Dendritic cell treated with granulocyte-macrophage colony-stimulating factor and Interleukin-4, amounts not matched to agents 40 ng/mL and 50 ng/mL, for 4 days (primary cell): ENCODE measurements at regions not wholly inside any gene's neighbourhood (a gene's known extent, or its start where the extent isn't known, plus 50 kb on each side); places are given as distances from the start of the nearest gene placed in this dataset.

Experiments
- H3K27ac Mint-ChIP-seq: one replicate; pipeline ENCODE4 v1.8.0; 2022; ENCODE audit warnings: mild to moderate bottlenecking, mixed read lengths
- H3K27me3 Mint-ChIP-seq: one replicate; pipeline ENCODE4 v1.8.0; 2022; ENCODE audit warnings: mild to moderate bottlenecking, mixed read lengths
- H3K36me3 Mint-ChIP-seq: one replicate; pipeline ENCODE4 v1.8.0; 2022; ENCODE audit warnings: low read depth, mixed read lengths
- H3K4me1 Mint-ChIP-seq: one replicate; pipeline ENCODE4 v1.8.0; 2022; ENCODE audit warnings: low read depth, mixed read lengths
- H3K4me3 Mint-ChIP-seq: one replicate; pipeline ENCODE4 v1.8.0; 2022; ENCODE audit warnings: mild to moderate bottlenecking, moderate library complexity, mixed read lengths
- H3K9me3 Mint-ChIP-seq: one replicate; pipeline ENCODE4 v1.8.0; 2022; ENCODE audit warnings: mixed read lengths
- intact Hi-C: fragments of 100-400 bp; cut with micrococcal nuclease; formaldehyde crosslinking; loops from one replicate; pipeline ENCODE4 v1.15.0; 2022

DNA sequence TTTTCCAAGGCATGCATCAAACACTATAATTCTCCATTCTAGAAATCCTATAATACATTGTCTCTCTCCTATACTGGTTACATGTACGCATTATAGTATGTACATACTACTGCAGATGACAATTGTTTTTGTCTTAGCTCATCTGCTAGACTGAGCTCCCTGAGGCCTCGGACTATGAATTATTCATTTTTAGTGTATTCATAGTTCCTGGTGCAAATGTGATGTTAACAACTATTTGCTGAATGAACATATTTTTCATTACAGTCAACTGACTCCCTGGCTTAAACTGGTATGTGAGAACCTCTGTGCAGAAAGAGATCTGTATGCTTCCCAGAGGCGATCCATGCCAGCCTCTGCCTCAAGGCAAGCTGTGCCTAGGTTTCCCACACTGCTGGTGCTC, 91.8 kb upstream of the PARP11 start:
- H3K4me1 Mint-ChIP-seq: peaks cover 18% of the 10 kb centered on the region
- intact Hi-C loops: no loop called here
- no peak overlapping the region for H3K27ac Mint-ChIP-seq
- H3K36me3 Mint-ChIP-seq: no peaks in the 10 kb centered on the region
- H3K27me3 Mint-ChIP-seq: no peaks in the 10 kb centered on the region
- no peak overlapping the region for H3K4me3 Mint-ChIP-seq
- H3K9me3 Mint-ChIP-seq: no peaks in the 10 kb centered on the region

DNA sequence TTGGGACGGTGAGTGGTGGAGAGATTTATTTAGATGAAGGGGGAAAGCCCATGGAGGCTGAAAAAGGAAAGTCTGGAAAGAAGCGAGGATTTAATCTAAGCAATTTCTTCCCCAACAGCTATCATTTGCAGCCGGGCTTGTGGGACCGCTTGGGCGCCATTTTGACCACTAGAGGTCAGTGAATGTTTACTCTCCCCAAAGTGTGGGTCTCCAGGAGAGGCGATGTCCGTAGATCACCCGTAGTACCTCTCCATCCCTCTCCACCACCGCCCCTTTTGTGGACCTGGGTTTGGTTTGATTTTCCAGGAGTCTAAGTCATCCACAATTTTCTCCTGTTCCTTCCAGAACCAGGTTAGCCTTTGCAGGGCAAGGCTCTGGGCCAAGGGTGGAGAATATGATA, 91.2 kb upstream of the PARP11 start:
- Mint-ChIP-seq H3K4me1 (peaks cover 18% of the 10 kb centered on the region), H3K36me3 (no peaks in the 10 kb centered on the region), H3K9me3 (no peaks in the 10 kb centered on the region), H3K4me3 (no peak overlapping the region), H3K27me3 (no peaks in the 10 kb centered on the region), H3K27ac (no peak overlapping the region)
- intact Hi-C loops: no loop called here

DNA sequence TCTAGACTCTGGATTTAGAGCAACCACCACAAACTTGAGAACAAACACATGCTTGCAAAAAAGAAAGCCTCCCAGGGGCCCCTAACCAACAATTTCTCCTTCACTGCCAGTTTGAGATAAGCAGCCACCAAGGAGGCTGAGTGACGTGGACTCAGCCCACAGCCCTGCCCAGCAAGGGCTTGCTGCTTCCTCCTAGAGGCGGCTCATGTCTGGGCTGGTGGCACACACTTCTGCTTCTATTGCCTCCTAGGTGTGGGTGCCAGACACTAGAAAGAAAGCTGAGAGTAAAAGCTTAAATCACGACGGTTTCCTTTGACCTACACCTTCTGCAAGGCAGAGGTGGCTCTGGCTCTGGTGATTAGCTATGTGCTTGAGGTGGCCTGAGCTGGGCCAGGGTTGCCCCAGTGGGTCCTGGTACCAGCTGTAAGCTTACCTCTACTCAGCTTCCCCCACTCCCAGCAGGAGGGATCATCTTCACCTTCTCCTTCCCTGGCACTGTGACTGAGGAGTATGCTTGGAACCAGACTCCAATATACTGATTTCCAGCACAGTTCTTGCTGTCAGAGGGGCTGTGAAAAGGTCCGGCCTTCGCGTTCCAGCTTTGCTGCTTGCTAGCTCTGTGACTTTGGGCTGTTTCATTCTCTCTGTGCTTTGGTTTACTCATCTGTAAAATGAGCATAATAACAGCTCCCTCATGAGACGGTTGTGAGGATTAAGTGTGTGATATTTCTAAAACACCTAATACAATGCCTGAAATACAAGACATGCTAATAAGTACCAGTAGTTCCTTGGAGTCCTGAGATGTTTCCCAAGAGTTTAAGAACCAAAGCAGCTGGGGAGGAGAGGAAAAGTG, 89.7 kb upstream of the PARP11 start:
- H3K27me3 Mint-ChIP-seq: no peaks in the 10 kb centered on the region
- H3K4me1 Mint-ChIP-seq: peaks cover 26% of the 10 kb centered on the region
- H3K27ac Mint-ChIP-seq: peak overlapping the region; percentile 44
- no peaks in the 10 kb centered on the region for H3K36me3 Mint-ChIP-seq
- intact Hi-C loops: loop anchor here (2.0 kb wide), 1 partner anchor 78 kb away; no protein-coding TSS in a partner anchor
- no peak overlapping the region for H3K4me3 Mint-ChIP-seq
- peaks cover 11% of the 10 kb centered on the region for H3K9me3 Mint-ChIP-seq

DNA sequence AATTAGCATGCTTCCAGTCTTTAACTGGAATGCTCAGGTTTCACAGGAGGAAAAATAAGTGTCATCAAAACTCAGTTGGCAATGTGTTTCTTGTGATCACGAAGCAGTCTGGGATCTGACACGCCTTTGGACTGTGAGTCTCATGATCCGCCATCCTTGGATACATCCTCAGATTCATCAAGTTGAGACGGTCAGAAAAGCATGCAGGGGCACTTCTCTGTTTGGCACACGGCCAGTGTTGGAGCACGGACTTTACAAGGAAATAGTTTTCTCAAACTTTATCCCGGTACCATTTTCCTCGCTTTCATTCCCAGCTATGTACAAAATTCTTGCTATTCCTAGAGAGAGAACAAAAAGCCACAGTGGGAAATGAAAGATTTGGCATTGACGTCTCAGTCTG, 88.4 kb upstream of the PARP11 start:
- H3K4me1 Mint-ChIP-seq: peaks cover 26% of the 10 kb centered on the region
- H3K9me3 Mint-ChIP-seq: peaks cover 11% of the 10 kb centered on the region
- no peaks in the 10 kb centered on the region for H3K27me3 Mint-ChIP-seq

DNA sequence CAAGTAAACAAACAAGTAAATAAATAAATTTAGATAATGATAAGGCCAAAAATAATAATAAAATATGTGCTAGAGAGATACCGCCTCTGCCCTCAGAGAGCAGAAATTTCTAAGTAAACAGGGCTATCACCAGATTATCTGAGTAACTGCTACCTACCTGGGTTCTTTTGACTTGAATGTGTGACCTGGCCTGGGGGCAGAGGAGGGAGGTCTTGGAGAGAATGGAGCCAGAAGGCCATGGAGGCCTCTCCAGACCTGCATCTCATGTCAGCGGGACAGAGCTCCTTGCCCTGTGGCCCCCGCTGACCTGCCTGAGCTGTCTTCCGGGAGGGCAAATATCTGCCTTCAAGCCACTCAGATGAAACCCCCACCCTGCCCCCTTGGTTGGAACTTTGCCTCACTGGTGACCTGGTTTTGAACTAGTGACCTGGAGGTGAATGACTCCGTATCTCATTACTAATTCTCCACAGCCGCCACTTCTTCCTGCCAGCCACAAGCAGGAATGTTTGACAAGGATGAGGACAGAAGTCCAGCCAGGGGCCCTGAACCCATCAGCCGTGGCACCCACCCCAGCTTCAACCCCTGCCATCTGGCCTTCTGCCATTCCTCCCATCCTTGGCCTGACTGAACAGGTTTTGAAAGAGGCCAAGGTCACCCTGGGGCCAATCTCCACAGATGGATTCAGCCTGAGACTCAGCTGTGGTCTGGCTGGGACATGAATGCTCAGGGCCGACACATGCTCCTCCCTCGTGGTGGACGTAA, 86.8 kb upstream of the PARP11 start:
- Mint-ChIP-seq H3K27me3 (peaks cover 2% of the 10 kb centered on the region), H3K36me3 (no peaks in the 10 kb centered on the region), H3K4me3 (no peak overlapping the region), H3K27ac (no peak overlapping the region), H3K9me3 (peaks cover 11% of the 10 kb centered on the region), H3K4me1 (peaks cover 26% of the 10 kb centered on the region)
- intact Hi-C loops: no loop called here

More for the DNA sequence above, 88.4 kb upstream of the PARP11 start:
- H3K4me3 Mint-ChIP-seq: no peak overlapping the region
- H3K36me3 Mint-ChIP-seq: no peaks in the 10 kb centered on the region
- peak overlapping the region; percentile 44 for H3K27ac Mint-ChIP-seq
- intact Hi-C loops: no loop called here

DNA sequence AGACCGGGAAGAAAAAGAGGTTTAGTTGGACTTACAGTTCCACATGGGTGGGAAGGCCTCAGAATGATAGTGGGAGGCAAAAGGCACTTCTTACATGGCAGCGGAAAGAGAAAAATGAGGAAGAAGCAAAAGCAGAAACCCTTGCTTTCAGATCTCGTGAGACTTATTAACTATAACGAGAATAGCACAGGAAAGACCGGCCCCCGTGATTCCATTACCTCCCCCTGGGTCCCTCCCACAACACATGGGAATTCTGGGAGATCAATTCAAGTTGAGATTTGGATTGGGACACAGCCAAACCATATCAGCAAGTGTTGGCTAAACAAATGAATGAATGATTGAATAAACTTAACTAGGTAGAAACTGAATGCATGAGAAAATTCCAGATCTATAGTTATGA, 85.3 kb upstream of the PARP11 start:
- H3K27ac Mint-ChIP-seq: peak overlapping the region; percentile 20
- peaks cover 11% of the 10 kb centered on the region for H3K9me3 Mint-ChIP-seq
- intact Hi-C loops: no loop called here
- no peaks in the 10 kb centered on the region for H3K36me3 Mint-ChIP-seq
- H3K4me3 Mint-ChIP-seq: no peak overlapping the region
- peaks cover 26% of the 10 kb centered on the region for H3K4me1 Mint-ChIP-seq
- H3K27me3 Mint-ChIP-seq: peaks cover 2% of the 10 kb centered on the region

DNA sequence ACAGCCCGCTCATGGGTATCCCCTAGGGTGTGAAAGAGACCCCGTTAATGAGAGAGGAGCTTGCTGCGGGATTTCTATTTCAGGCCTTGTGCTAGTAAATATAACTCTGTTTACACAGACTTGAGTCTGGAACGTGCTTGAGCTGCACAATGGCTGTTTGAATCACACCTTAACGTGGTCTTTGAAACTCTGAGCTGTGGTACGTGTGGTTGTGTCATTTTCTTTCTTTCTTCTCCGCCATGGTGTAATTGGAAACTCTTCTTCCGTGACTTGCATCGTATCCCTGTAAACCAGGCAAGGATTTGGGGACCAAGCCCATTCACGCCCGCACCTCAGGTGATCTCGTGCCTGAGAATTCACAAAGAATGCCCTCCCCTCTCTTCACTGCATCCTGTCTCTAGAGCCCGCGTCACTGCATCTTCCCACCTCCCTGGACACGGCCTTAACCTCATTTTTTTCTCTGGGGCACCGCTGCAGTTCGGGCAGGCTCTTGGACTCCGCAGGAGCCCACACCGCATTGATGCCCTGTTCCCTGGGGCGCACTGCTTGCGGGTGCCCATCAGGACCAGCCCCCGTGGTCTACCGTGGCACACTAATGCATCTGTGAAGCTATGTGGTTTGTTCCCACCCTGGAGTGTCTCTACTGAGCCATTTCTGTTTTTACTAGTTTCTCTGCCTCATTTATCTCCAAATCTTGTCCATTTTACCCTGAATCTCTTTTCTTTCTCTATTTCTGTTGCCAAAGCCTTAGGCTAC, 78.4 kb upstream of the PARP11 start:
- Mint-ChIP-seq H3K36me3 (peaks cover 6% of the 10 kb centered on the region), H3K4me3 (no peak overlapping the region), H3K27me3 (peaks cover 4% of the 10 kb centered on the region), H3K9me3 (peaks cover 6% of the 10 kb centered on the region), H3K27ac (peak overlapping the region; percentile 3), H3K4me1 (peaks cover 18% of the 10 kb centered on the region)
- intact Hi-C loops: no loop called here

DNA sequence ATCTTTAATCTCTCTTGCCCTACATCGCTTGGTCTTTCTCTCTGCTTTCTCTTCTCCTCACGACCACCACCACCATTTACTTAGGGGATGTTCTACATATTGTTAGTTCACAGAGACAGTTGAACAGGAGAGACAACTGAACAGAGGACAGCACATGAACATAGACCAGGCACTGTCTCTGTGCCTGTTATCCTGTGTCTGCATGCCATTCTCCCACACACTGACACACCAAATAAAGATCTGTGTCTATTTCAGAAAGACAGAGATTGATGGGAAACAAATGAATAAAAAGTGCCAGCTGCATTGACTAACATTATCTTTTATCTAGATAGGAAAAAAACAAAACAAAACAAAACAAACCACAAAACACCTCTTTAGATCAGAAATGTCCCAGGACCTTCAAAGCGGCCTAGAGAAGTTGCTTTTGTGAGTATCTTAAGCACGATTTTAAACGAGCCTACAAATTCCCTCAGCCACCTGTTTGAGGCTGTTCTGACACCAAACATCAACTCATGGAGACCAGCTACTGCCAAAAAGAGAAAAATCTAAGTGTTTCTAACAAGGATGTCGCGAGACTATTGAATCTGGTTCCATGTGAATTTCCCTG, 77.6 kb upstream of the PARP11 start:
- peak overlapping the region; percentile 63 for H3K27ac Mint-ChIP-seq
- H3K36me3 Mint-ChIP-seq: peaks cover 8% of the 10 kb centered on the region
- intact Hi-C loops: no loop called here
- H3K4me3 Mint-ChIP-seq: no peak overlapping the region
- peaks cover 14% of the 10 kb centered on the region for H3K9me3 Mint-ChIP-seq
- peaks cover 25% of the 10 kb centered on the region for H3K4me1 Mint-ChIP-seq
- H3K27me3 Mint-ChIP-seq: peaks cover 4% of the 10 kb centered on the region

DNA sequence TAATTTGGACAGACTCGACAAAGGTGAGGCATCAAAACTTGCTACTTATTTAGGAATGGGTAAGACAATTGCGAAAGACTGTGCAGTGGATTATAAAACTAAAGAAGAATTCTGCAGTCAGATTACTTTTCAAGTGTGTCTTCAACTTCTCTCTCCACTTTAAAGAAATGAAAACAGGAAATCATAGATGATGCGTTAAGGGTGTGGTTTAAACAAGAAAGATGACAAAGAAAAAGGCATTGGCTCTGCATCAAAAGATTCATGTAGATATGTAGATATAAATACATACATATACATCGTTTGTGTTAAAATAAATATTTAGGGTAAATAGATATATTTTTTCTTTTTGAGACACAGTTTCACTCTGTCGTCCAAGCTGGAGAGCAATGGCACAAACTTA, 74.6 kb upstream of the PARP11 start:
- peaks cover 5% of the 10 kb centered on the region for H3K27me3 Mint-ChIP-seq
- intact Hi-C loops: loop anchor here (2.0 kb wide), 1 partner anchor 51 kb away; no protein-coding TSS in a partner anchor
- peaks cover 14% of the 10 kb centered on the region for H3K9me3 Mint-ChIP-seq
- no peak overlapping the region for H3K4me3 Mint-ChIP-seq
- H3K36me3 Mint-ChIP-seq: peaks cover 8% of the 10 kb centered on the region
- H3K4me1 Mint-ChIP-seq: peaks cover 37% of the 10 kb centered on the region
- H3K27ac Mint-ChIP-seq: peak overlapping the region; percentile 91

DNA sequence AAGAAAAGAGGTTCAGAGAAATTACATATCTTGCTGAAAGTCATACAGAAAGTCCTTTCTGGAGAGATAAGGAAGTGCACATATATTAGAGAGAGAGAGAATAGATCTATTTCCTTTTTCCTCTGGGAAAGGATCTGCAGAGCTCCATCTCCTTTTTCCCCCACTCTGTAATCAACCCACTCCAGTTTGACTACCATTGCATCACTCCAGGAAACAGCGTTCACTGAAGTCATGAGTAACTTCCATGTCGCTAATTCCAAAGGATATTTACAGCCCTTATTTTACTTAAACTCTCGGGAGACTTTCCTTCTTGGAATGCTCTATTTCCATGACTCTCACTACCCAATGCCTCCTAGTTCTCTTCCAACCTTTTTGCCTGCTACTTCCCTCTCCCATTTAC, 72.5 kb upstream of the PARP11 start:
- peaks cover 7% of the 10 kb centered on the region for H3K27me3 Mint-ChIP-seq
- H3K4me1 Mint-ChIP-seq: peaks cover 35% of the 10 kb centered on the region
- H3K9me3 Mint-ChIP-seq: peaks cover 14% of the 10 kb centered on the region
- peak overlapping the region; percentile 91 for H3K27ac Mint-ChIP-seq
- H3K4me3 Mint-ChIP-seq: no peak overlapping the region
- peaks cover 8% of the 10 kb centered on the region for H3K36me3 Mint-ChIP-seq
- intact Hi-C loops: loop anchor here (2.0 kb wide), 1 partner anchor 49 kb away; no protein-coding TSS in a partner anchor

DNA sequence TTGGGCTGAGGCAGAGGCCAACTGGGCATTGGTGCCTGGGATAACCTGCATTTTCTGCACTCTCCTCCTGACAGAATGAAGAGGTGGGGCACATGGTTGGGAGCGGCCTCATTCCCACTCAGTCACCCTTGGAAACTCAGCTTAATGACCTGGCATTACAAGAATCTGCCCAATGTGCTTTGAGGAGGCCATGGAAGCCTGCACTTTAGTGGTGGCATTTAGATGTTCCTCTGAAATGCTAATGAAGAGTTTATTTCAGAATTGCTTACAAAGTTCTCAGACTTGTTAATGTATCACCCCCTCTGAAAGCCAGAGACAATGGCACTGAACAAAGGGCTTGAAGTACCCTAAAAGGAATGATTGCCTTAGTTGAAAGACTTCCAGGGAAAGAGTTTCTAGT, 71.4 kb upstream of the PARP11 start:
- Mint-ChIP-seq H3K4me3 (no peak overlapping the region), H3K36me3 (peaks cover 8% of the 10 kb centered on the region), H3K9me3 (peaks cover 14% of the 10 kb centered on the region), H3K4me1 (peaks cover 31% of the 10 kb centered on the region), H3K27me3 (peaks cover 6% of the 10 kb centered on the region), H3K27ac (peak overlapping the region; percentile 91)
- intact Hi-C loops: no loop called here

DNA sequence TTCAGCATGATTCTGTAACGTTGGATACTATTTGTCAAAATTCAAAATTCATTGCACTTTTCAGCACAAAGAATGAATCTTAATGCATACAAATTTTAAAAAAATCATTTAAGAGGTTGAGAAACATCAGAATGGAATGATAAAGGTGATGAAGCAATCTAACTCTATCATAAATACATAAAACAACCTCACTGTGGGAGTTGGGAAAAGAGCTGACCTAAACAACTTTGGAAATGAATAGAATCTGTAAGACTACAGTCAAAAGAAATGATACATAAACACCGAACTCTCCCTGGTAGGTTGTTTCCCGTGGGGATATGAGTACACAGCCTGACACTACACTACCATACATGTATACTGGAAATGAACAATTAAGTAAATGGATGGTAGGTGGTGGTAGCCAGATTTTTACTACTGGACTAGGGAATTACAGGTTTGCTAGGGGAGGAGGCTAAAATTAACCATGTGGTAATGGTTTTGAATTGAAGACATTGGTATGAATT, 64.9 kb upstream of the PARP11 start:
- Mint-ChIP-seq H3K4me1 (peaks cover 17% of the 10 kb centered on the region), H3K4me3 (no peak overlapping the region), H3K36me3 (no peaks in the 10 kb centered on the region), H3K27me3 (peaks cover 9% of the 10 kb centered on the region), H3K27ac (no peak overlapping the region), H3K9me3 (no peaks in the 10 kb centered on the region)
- intact Hi-C loops: no loop called here

DNA sequence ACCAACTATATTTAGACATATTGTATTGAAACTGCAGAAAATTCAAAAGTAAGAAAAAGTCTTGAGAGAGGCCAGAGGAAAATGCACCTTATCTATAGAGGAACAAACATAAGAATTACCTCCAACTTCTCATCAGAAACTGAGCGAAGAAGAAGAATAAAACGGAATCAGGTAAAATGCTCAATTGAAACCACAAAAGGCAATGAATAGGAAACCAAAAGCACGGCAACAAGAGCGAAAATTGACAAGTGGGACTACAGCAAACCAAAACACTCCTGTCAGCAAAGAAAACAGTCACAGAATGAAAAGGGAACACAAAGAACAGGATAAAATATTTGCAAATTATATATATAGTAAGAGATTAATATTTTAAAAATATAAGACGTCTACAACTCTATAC, 61.9 kb upstream of the PARP11 start:
- Mint-ChIP-seq H3K4me1 (peaks cover 20% of the 10 kb centered on the region), H3K4me3 (no peak overlapping the region)

More for the DNA sequence above, 61.9 kb upstream of the PARP11 start:
- Mint-ChIP-seq H3K27ac (no peak overlapping the region), H3K27me3 (peaks cover 20% of the 10 kb centered on the region), H3K9me3 (no peaks in the 10 kb centered on the region), H3K36me3 (no peaks in the 10 kb centered on the region)
- intact Hi-C loops: no loop called here
